ENCODE measurements at regions not wholly inside any gene's neighbourhood (a gene's known extent, or its start where the extent isn't known, plus 50 kb on each side); places are given as distances from the start of the nearest gene placed in this dataset.

- WGBS, 2 donors, result 38 to 47% methylated on average over 14 of the region's 14 CpGs
- Histone ChIP-seq H3K9me3 (no peaks in the 10 kb centered on the region), H3K4me3 (no peak overlapping the region), H3K27me3 (no peaks in the 10 kb centered on the region), H3K36me3 (replicated peaks in 1 of 2; ENCODE audit: insufficient read depth in 1 of 2, low read depth in 2 of 2) (no peaks in the 10 kb centered on the region), H3K4me1 (peaks cover 8% of the 10 kb centered on the region), H3K27ac (no peak overlapping the region)
- no peak for TF ChIP-seq CTCF (IDR thresholded peaks at IDR 0.05)
- TF ChIP-seq POLR2A (IDR thresholded peaks at IDR 0.05), result no peak
- intact Hi-C loops (cut with DNase I), result no loop called here
- ATAC-seq (peak; percentile 78), DNase-seq (peak; percentile 42 to 78 (median 70))
Measured at GRCh38 chr13:79782541-79783205, 301.7 kb downstream of the NDFIP2 start.

DNA sequence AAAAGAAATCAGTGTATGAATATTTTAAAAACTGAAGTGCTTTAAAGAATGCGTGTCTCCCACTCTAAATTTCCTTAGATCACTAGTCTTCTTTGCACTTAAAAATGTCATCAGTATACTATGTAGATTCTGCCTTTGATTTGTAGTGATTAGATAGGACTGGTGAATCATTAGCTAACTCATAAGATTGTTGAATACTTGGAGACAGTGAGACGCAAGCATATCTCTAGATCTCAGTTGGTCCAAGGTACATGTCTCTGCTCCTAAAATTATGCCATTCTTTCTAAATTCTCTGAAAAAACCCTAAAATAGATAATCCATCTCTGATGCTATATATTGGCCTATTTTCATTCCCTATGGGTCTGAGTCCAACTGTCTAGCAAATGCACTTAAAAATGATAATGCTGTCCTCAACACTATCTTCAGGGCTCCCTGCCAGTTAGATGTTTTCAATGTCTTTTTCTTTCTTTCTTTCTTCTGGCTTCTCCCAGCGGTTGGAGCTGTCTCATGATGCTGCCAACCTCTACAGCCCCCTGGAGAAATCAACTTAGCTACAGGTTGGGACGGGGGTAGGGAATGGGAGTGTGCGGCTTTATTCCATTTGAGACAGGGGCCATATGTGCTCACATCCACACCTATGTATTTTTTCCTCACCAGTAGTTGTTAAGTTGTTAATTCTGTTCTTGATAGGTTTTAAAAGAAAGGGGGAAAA is 301.0 kb downstream of the NDFIP2 start:
- Histone ChIP-seq H3K4me1 (peaks cover 8% of the 10 kb centered on the region), H3K36me3 (replicated peaks in 1 of 2; ENCODE audit: insufficient read depth in 1 of 2, low read depth in 2 of 2) (no peaks in the 10 kb centered on the region), H3K27me3 (no peaks in the 10 kb centered on the region), H3K27ac (no peak overlapping the region), H3K9me3 (no peaks in the 10 kb centered on the region), H3K4me3 (no peak overlapping the region)
- no peak for DNase-seq
- no peak for ATAC-seq
- no peak for TF ChIP-seq CTCF (IDR thresholded peaks at IDR 0.05)
- no peak for TF ChIP-seq POLR2A (IDR thresholded peaks at IDR 0.05)
- intact Hi-C loops (cut with DNase I), result no loop called here
- 81 to 86% methylated on average over 5 of the region's 5 CpGs for WGBS, 2 donors

DNA sequence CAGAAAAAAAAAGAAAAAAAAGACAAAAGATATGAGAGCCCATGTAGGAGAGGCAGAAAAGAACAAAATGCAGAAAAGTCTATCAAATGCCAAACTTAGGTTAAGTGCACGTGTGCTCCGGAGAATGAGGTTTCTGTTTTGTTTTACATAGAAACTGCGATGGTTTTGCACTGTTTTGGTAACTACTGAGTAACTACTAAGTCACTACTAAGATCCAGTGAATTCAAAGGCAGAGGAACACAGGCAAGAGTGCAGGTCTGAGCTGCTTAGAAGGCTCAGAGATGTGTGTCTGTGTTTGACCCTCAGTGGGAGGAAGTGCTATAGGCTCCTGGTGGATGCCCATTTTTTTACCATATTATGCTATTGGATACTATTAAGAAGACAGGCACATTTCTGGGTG is 299.3 kb downstream of the NDFIP2 start:
- Histone ChIP-seq H3K4me3 (no peak overlapping the region), H3K27me3 (no peaks in the 10 kb centered on the region), H3K9me3 (no peaks in the 10 kb centered on the region), H3K27ac (no peak overlapping the region), H3K4me1 (peaks cover 8% of the 10 kb centered on the region), H3K36me3 (replicated peaks in 1 of 2; ENCODE audit: insufficient read depth in 1 of 2, low read depth in 2 of 2) (no peaks in the 10 kb centered on the region)
- DNase-seq, result no peak
- intact Hi-C loops (cut with DNase I), result no loop called here
- no peak for TF ChIP-seq POLR2A (IDR thresholded peaks at IDR 0.05)
- TF ChIP-seq CTCF (IDR thresholded peaks at IDR 0.05), result no peak
- ATAC-seq, result no peak
- WGBS, 2 donors, result 74 to 83% methylated on average over 3 of the region's 3 CpGs

DNA sequence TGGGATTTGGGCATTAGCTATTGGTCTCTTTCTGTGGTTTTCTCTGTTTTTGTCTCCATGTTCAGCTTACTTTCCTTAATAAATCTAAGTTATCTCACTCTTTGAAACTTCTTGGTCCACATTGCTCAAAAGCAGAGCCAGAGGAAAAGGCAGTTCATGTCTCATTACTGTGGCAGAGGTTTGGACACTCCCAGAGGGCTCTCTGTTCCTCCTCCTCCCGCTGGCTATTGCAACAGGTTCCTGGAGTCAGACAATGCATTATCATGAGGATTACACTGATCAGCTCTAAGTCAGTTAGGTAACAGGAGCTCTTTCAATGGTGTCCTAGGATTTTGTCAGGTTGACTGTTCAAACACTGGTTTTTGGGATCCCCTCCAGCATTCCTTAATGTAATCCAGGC is 298.8 kb downstream of the NDFIP2 start:
- intact Hi-C loops (cut with DNase I), result no loop called here
- Histone ChIP-seq H3K27ac (no peak overlapping the region), H3K27me3 (no peaks in the 10 kb centered on the region), H3K36me3 (replicated peaks in 1 of 2; ENCODE audit: insufficient read depth in 1 of 2, low read depth in 2 of 2) (no peaks in the 10 kb centered on the region), H3K4me3 (no peak overlapping the region), H3K4me1 (peaks cover 8% of the 10 kb centered on the region), H3K9me3 (no peaks in the 10 kb centered on the region)
- DNase-seq (peak in 2 of 4 donors; percentile 13 to 17), ATAC-seq (no peak)
- no peak for TF ChIP-seq POLR2A (IDR thresholded peaks at IDR 0.05)
- no peak for TF ChIP-seq CTCF (IDR thresholded peaks at IDR 0.05)
- 46 to 69% methylated on average over 1 of the region's 1 CpG for WGBS, 2 donors
